BJ (cell line): ENCODE measurements at regions not wholly inside any gene's neighbourhood (a gene's known extent, or its start where the extent isn't known, plus 50 kb on each side); places are given as distances from the start of the nearest gene placed in this dataset.

ENCODE experiments used
- CTCF ChIA-PET: fragments of 350-600 bp; formaldehyde crosslinking; extraction: SDS; loops from one replicate; lab custom pipeline; 2021; ENCODE audit warnings: antibody characterized with exemption, inconsistent platforms; lab: Yijun Ruan, JAX
- POLR2A ChIA-PET: fragments of 300-600 bp; sonication (Branson Sonifier 250); formaldehyde crosslinking; extraction: SDS; loops from one replicate; lab custom pipeline; 2021; ENCODE audit warnings: antibody characterized with exemption; lab: Charles Lee
- DNase-seq: peaks from one replicate; pipeline ENCODE4 v3.0.0-alpha.2; 2011; ENCODE audit warnings: low read depth
- H3K27me3 ChIP-seq: 2 replicates; pipeline ENCODE4 v1.6.0; 2011; ENCODE audit warnings: low read length; ENCODE audit not compliant: control insufficient read depth, insufficient read depth
- H3K36me3 ChIP-seq: 2 replicates; pipeline ENCODE4 v1.5.1; 2011; ENCODE audit warnings: low read length; ENCODE audit not compliant: control insufficient read depth, insufficient read depth
- H3K4me3 ChIP-seq: 2 replicates; pipeline ENCODE4 v1.5.1; 2011; ENCODE audit warnings: low read depth, mild to moderate bottlenecking, control low read depth, low read length
- TF ChIP-seq, protein P1 (sequence below): IDR thresholded peaks from 2 replicates; pipeline ENCODE4 v1.5.1; 2011; ENCODE audit warnings: low read depth, mild to moderate bottlenecking, control low read depth, inconsistent platforms, low read length, moderate library complexity; ENCODE audit not compliant: insufficient read depth

DNA sequence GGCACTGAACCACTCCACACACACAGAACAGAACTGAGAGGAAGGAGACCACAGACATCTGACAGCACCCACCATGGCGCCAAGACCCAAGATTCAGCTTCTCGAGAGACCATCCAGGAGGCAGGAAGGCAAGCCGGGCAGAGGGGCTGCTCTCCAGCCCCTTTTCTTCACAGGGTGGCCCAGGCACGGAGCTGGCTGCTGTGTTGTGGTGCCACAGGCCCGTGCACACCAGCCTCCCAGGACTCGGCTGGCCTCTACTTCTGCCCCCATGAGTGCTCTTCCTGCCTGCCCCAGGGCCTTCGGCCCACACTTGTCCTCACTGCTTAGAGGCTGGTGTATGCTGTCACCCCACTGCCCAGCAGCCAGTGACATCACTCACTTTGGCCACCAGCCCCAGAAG is 547.6 kb upstream of the RAB6C start:
- TF ChIP-seq, protein P1, sequence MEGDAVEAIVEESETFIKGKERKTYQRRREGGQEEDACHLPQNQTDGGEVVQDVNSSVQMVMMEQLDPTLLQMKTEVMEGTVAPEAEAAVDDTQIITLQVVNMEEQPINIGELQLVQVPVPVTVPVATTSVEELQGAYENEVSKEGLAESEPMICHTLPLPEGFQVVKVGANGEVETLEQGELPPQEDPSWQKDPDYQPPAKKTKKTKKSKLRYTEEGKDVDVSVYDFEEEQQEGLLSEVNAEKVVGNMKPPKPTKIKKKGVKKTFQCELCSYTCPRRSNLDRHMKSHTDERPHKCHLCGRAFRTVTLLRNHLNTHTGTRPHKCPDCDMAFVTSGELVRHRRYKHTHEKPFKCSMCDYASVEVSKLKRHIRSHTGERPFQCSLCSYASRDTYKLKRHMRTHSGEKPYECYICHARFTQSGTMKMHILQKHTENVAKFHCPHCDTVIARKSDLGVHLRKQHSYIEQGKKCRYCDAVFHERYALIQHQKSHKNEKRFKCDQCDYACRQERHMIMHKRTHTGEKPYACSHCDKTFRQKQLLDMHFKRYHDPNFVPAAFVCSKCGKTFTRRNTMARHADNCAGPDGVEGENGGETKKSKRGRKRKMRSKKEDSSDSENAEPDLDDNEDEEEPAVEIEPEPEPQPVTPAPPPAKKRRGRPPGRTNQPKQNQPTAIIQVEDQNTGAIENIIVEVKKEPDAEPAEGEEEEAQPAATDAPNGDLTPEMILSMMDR = no peak
- Histone ChIP-seq H3K4me3 (no peak overlapping the region), H3K36me3 (no peaks in the 10 kb centered on the region), H3K27me3 (no peaks in the 10 kb centered on the region)
- ChIA-PET POLR2A (no interaction called here), CTCF (no interaction called here)
- DNase-seq = no peak

DNA sequence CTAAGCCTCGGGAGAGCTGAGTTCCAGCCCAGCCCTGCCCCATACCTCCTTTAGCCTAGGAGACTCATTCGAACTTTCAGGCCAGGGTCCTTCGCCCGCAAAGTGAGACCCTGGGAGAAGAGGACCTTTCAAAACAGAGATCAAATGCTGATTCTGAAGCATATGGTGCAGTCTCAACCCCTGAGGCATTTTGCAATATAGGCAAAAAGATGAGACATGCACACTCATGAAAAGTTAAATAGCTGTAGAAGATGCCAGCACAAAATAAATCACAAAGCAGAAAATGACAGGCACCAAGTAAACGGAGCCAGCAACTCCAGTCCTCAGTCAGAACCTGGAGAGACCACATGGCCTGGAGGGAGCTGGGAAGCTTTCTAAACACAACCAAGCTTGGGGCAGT is 542.7 kb upstream of the RAB6C start:
- H3K36me3 ChIP-seq = no peaks in the 10 kb centered on the region
- CTCF ChIA-PET = no interaction called here

DNA sequence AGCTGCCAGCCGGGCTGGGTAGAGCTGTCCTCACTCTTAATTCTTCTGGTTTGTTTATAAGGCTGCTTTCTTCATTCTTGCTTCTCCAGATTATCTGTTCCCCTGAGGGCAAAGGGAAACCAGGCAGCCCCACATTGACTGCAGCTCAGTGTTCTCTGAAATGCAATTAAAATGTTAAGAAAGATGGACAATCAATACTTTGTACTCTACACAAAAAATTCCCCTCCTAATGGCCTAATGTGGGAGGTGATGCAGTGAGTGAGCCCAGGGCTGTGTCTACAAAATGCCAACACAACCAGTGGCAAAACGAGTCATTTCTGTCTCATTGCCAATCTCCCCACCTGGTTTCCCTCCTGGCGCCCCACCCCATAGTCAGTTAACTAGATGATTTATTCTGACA is 541.7 kb upstream of the RAB6C start:
- TF ChIP-seq, protein P1 = no peak
- no peaks in the 10 kb centered on the region for H3K27me3 ChIP-seq
- no peak overlapping the region for H3K4me3 ChIP-seq
- H3K36me3 ChIP-seq = no peaks in the 10 kb centered on the region
- POLR2A ChIA-PET = no interaction called here
- CTCF ChIA-PET = no interaction called here
- DNase-seq = no peak

More for the DNA sequence above, 542.7 kb upstream of the RAB6C start:
- no peaks in the 10 kb centered on the region for H3K27me3 ChIP-seq
- TF ChIP-seq, protein P1 = no peak
- DNase-seq = no peak
- H3K4me3 ChIP-seq = no peak overlapping the region
- POLR2A ChIA-PET = no interaction called here

DNA sequence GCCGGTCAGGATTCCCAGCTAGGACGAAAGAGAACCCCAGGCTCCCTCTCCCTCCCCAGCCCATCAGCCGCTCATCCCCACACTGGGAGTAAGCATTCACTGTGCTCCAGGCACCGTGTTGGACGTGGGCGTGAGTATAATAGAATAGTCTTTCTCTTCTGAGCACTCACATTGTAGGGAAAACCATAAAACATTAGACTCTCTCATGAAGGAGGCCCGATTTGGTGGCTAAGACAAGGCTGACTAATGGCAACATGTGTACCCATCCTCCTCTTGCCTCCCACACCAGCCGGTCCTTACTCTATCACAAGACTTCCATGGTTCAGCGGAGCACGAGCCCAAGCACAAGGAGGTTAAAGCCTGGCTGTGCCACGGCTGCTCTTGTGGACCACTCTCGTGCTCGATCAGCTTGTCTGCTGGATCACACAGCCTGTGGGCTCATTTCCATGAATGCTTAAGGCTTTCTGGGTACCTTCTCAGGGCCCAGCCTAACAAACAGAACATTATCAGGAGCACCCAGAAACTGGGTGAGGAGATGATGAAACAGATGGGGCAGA is 540.9 kb upstream of the RAB6C start:
- ChIA-PET POLR2A (no interaction called here), CTCF (no interaction called here)
- TF ChIP-seq, protein P1 = no peak
- no peak overlapping the region for H3K4me3 ChIP-seq
- no peak for DNase-seq
- H3K27me3 ChIP-seq = no peaks in the 10 kb centered on the region
- H3K36me3 ChIP-seq = no peaks in the 10 kb centered on the region

DNA sequence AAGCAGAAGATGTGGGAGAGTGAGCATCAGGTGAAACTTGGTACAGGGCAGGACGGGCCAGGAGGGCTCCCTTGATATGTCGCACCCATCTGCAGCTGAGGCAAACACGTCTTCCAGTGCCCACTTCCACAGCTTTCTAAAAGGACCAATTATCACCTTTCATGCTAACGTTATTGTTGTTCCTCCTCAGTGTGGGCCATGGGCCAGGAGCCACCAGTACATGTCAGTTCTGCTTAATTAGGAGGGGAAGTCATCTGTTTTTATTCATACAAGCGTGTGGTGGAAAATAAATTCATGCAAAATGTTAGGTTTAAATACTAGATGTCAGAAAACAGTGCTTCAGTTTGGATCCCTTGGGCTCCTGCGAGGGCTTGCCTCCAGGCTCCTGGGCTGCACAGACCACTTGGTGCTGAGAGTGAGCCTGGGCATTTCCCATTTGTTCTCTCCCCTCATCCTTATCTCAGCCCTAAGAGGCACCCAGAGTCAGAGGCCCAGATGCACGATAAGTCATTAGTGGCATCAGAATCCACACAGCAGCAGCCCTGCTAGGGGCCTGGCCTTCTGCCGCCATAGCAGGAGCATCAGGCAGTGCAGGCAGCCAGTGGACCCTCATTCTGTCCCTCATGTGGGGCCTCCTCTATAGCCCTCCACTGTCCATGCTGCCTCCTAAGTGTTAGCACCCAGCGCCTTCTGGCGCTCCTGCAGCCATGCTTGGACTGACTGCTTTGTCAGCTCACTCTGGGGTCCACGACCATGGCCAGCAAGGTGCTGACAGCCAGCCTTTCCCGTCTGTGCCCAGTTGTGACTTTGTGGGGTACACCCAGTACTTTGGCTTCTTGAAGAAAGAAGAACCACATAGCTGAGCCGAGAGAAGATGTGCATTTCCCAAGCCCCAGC is 539.8 kb upstream of the RAB6C start:
- no peak overlapping the region for H3K4me3 ChIP-seq
- POLR2A ChIA-PET = no interaction called here
- CTCF ChIA-PET = no interaction called here
- H3K36me3 ChIP-seq = no peaks in the 10 kb centered on the region
- no peaks in the 10 kb centered on the region for H3K27me3 ChIP-seq
- no peak for DNase-seq
- TF ChIP-seq, protein P1 = no peak
